NCI-H82 treated with DMSO at 0.1 percent for 48 hours (cell line): ENCODE measurements at regions not wholly inside any gene's neighbourhood (a gene's known extent, or its start where the extent isn't known, plus 50 kb on each side); places are given as distances from the start of the nearest gene placed in this dataset.

ENCODE experiments used
- DNase-seq: peaks from one replicate; lab custom pipeline; 2025; ENCODE audit not compliant: unreplicated experiment; lab: John Stamatoyannopoulos, UW

DNA sequence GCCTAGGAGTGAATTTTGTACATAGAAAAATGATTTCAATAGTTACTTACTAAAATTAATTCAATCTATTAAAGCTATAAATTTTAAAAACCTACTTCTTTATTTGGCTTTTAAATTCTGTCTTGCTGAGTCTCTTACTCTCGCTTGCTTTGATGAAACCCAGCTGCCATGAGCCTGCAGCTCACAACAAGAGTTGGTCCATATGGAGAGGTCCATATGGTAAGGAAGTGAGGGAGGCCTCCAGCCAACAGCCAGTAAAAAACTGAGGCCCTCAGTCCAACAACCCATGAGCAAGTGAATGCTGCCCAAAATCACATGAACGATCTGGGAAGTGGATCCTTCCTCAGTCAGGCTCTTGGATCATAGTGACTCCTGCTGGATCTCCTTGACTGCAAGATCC lies 89.9 kb upstream of the CXADR start:
- DNase-seq: no peak

- no peak for DNase-seq
These were observed 85.7 kb upstream of the CXADR start for GRCh38 chr21:17427157-17427556.

DNA sequence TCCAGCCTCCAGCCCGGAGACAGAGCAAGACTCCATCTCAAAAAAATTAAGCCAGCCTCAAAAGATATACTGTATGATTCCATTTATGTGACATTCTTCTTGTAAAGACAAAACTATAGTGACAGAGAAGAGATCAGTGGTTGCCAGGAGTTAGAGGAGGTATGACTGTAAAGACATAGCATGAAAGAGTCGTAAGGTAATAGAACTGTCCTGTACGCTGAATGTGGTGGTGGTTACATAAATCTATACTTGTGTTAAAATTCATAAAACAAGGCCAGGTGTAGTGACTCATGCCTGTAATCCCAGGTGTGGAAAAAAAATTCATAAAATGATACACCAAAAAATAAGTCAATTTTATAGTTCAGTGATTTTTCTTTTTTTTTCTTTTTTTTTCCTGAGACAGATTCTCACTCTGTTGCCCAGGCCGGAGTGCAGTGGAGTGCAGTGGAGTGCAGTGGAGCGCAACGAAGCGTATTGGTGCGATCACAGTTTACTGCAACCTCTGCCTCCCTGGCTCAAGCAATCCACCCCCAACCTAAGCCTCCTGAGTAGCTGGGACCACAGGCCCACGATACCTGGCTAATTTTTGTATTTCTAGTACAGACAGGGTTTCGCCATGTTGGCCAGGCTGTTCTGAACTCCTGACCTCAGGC lies 84.9 kb upstream of the CXADR start:
- DNase-seq: no peak

GRCh38 chr21:17428484-17428869 lies 84.4 kb upstream of the CXADR start:
- DNase-seq: no peak

DNA sequence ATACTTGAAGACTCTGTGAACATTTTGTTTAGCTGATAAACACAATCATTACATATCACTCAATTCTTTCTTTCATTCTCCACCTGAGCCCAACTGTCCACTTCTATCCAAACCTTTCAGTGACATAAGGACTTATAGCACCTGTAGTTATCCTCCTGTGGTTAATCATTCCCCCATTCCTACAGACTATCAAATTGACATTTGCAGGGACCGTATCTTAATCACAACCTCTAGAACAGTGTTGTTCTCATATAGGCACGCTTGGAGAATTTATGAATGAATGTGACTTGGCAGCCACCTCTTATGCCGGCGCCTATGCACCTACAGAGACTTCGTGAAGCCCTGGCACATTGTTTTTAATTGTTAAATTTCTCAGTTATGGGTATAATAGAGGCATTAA lies 83.9 kb upstream of the CXADR start:
- no peak for DNase-seq

DNA sequence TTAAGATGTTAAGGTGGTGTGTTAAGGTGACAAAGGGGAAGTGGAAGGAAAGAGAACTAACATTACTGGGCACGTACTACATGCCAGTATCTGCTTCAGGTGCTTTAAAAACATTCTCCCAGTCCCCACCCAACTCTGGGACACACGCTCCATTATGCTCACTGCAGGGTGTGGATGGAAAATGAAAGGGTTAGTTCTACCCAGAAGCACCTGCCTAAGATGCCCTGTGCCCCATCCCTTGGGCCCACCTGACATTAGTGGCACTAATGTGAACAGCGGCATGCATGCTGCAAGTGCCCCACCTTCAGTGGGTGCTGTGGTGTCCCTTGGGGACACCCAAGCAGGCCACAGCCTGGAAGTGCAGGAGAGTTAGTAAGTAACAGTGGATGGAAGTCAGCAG lies 82.9 kb upstream of the CXADR start:
- DNase-seq: no peak

- DNase-seq: no peak
These were observed 80.1 kb upstream of the CXADR start for GRCh38 chr21:17432732-17433057.

DNA sequence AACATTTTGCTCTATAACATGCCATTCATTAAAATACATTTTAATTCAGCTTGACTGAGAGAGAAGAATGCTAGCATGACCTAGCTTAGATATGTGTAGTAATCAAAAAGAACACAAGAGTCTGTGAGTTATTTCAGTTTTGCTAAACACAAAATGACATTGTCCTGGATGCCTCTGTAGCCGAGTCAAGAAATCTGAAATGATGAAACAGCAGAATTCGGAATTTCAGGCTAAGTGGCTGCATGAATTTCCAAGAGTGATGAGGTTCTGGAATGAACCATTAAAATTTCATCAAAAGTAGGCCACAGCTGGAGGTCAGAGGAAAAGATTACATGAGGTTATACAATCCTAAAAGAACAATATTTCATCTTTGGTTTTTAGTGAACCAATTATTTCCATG lies 79.1 kb upstream of the CXADR start:
- no peak for DNase-seq

DNA sequence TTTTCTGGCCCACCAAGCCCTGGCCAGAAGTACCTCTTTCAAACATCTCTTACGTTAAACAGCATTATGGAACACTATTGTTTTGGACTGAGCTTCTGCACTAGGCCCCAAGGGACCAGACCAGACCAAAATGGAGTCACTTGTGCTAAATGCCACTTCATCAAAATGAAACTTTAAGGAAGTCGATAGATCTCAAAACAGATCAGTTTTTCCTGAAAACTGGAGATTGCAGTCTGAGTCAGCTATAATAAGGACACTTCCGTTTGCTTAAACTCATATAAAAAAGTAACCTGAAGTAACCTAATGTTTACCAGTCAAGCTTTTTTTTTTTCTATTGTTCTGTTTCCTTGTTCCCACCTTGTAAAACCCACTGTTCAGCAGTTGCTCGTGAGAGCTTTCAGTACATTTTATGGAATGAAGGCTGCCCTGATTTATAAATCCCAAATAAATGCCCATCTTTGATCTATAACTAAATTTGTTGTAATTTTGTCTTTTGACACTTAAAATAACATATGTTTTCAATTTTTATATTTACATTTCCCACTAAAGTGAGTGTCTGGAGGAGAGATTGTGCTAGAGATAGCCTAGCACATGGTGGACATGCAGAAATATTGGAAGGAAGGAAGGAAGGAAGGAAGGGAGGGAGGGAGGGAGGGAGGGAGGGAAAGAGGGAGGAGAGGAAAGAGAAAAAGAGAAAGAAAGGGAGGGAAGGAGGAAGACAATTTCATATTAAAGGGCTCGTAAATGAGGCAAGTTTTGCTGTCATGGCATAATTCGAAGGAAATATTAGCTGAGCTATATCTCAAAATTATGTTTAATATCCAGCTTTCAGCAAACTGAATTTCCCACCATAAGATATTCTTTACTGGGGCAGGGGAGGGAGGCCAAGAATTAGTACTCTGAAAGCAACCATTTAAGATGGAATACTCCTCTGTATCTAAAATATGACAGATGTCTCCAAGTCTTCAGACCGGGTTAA lies 77.0 kb upstream of the CXADR start:
- no peak for DNase-seq

- DNase-seq: peak; percentile 88
These were observed 76.2 kb upstream of the CXADR start for GRCh38 chr21:17436626-17437111.

DNA sequence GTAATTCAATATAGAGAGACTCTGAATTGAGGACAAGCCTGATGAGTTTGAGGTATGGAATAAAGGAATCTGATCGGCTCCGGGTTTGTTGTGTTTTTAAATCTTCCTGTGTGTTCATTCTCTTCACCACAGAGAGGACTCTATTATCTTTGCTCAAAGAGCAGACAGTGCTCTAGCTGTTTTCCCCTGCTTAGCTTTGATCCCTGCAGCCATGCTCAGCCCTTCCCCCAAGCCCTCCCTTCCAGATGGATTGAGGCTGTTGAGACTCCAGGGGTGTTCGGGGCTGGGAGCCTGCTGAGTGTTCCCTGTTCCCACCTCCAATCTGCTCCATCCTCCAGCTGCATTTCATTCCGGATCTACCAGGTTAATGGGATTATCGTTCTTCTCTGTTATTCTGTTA lies 74.2 kb upstream of the CXADR start:
- peak; percentile 97 for DNase-seq

DNA sequence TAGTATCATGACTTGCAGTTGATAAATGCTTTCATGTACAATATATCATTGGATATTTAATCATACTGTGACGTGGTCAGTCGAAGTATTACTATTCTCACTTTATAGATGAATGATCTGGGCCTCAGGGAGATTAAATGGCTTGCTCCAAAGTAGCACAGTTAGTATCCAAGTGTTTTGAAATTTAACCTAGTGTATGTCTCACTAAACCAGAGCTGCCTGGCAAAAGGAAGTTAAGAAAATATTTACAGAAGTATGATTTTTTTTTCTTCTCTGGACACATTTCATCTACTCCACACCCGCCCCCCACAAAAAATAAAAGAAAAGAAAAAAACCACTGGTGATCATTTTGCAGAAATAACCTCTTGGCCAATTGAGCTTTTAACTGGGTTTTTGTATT lies 71.9 kb upstream of the CXADR start:
- DNase-seq: no peak

DNA sequence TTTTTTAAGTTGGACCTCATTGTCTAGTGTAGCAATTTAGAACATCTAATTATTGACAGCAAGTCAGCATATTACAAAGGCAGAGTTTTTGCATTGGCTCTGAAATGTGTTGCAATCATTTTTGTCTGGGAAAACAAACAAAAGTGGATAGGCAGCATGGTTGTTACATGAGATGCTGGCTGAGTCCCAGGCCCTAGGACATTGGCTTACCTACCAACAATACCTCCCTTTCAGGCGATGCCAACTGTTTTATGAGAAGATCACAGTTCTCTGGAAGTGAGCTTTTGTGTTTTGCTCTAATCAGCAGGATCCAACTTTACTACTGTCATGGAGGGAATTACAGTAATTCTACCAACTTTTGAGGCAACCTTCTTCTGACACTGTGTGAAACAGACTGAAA lies 71.5 kb upstream of the CXADR start:
- no peak for DNase-seq

DNA sequence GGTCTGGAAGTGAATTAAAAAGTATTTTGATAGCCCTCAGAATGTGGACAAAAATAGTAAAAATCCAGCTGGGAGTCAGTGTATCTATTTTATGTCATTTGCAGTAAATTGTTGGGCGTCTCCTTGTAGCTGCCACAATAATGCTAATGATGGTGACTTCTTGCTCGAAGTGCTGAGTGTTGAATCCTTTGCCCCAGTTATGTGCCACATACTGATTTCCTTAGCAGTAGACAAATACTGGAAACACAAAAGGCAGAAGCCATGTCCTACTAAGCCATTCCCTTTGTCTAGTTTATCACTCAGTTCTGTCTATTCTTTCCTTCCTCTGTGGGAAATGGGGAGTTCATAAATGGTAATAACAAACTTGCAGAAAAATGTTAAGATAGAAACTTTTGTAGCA lies 70.7 kb upstream of the CXADR start:
- DNase-seq: no peak

GRCh38 chr21:17444828-17445227 lies 68.0 kb upstream of the CXADR start:
- DNase-seq: no peak

GRCh38 chr21:17446737-17447136 lies 66.1 kb upstream of the CXADR start:
- DNase-seq: no peak

GRCh38 chr21:17449701-17450100 lies 63.1 kb upstream of the CXADR start:
- no peak for DNase-seq

DNA sequence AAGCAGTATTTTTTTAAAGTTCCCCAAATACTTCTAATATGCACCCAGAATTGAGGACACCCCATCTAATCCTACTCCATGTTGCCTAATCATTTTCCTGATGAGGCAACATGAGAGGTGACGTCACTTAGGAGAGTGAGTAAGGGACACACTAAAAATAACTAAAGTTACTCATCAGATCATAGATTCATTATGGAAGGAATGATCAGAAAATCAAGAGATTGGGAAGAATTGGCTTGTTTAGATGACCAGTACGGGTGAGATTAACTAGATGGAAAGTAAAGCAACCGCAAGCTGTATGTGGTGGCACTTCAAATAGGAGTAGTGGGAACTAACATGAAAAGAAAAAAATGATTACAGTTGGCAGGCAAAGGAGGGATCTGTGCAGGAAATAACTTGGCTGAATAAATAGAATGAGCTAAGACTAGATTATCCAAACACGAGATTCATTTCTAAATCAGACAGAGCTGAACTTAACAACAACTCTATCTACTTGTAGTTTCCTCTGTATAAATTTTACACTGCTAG lies 61.4 kb upstream of the CXADR start:
- DNase-seq: no peak

DNA sequence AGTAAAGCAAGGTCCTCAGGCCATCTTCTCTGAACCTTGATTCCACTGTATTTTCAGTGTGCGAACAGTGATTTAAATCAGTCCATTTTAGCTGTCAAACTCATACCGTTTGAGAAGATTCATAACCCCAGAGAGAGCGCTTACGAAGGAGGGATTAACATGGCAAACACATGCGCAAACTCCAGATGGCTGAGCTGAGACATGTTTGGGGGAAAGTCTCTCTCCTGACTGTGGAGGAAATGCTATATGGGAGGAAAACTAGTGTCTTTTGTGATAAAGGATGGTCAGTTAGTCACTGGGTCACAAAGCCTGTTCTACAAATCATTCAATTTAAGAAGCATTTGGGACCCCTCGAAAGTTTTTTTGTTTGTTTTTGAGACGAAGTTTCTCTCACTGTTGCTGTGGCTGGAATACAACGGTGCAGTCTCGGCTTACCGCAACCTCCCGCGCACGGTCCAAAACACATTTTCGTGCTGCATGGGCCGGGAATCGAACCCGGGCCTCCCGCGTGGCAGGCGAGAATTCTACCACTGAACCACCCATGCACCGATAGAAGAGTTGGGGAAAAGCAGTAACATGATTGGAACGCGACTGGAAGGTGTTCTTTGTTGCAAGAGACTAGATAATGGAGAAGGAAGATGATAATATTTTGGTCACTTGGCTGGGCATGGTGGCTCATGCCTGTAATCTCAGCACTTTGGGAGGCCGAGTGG lies 58.4 kb upstream of the CXADR start:
- peak; percentile 99 for DNase-seq

- no peak for DNase-seq
These were observed 57.9 kb upstream of the CXADR start for GRCh38 chr21:17455028-17455353.

GRCh38 chr21:17455451-17455850 lies 57.4 kb upstream of the CXADR start:
- DNase-seq: no peak

DNA sequence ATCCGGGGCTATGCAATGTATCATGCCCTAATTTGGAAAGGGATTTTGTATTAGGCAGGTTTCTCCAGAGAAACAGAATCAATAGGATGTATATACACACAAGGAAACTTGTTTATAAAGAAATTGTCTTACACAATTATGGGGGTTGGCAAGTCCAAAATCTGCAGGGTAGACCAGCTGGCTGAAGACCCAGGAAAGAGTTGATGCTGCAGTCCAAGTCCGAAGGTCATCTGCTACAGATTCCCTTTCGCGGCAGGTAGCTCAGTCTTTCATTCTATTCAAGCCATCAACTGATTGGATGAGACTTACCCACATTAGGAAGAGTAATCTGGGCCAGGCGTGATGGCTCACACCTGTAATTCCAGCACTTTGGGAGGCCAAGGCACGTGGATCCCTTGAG lies 54.6 kb upstream of the CXADR start:
- no peak for DNase-seq
